Naive thymus-derived CD4-positive, alpha-beta T cell (primary cell): ENCODE measurements at regions not wholly inside any gene's neighbourhood (a gene's known extent, or its start where the extent isn't known, plus 50 kb on each side); places are given as distances from the start of the nearest gene placed in this dataset.
"Not testable (repeated sequence)": the region's sequence is repeated elsewhere in the genome, so short reads cannot be mapped to it uniquely, and the experiment has no call there.

Source experiments
- ATAC-seq: fragments of 150-1000 bp; cut with Tn5 transposase; 2 replicates; pipeline ENCODE4 v1.10.0; 2021; ENCODE audit warnings: mild to moderate bottlenecking, moderate library complexity
- CTCF ChIA-PET: fragments of 350-600 bp; sonication (Branson Sonifier 250); formaldehyde crosslinking; loops from one replicate; lab custom pipeline; 2021; ENCODE audit warnings: antibody characterized with exemption; lab: Charles Lee
- POLR2A ChIA-PET: fragments of 350-600 bp; sonication (Branson Sonifier 250); formaldehyde crosslinking; loops from one replicate; lab custom pipeline; 2021; ENCODE audit warnings: antibody characterized with exemption, inconsistent platforms; lab: Charles Lee
- DNase-seq, 9 donors: peaks; one replicate each; pipeline versions ENCODE4 v3.0.0 to v3.0.0-alpha.2; 2020 to 2022; ENCODE audit warnings: mixed read lengths in 1 of 9
- H3K27ac ChIP-seq: one replicate; pipeline ENCODE4 v1.7.0; 2013; ENCODE audit warnings: mild to moderate bottlenecking, low read depth, low read length, moderate library complexity
- H3K27me3 ChIP-seq, 2 donors: one replicate each; pipeline ENCODE4 v1.7.0; 2013; ENCODE audit warnings: low read length in 2 of 2, mild to moderate bottlenecking in 2 of 2, moderate library complexity in 2 of 2; ENCODE audit not compliant: control insufficient read depth in 2 of 2, insufficient read depth in 2 of 2
- H3K36me3 ChIP-seq, 3 experiments: 1 replicate in 2 of 3; 2 replicates in 1 of 3; pipeline ENCODE4 v1.7.0; 2013; ENCODE audit warnings: low read length in 3 of 3, mild to moderate bottlenecking in 3 of 3, moderate library complexity in 1 of 3; ENCODE audit not compliant: insufficient read depth in 3 of 3, control insufficient read depth in 2 of 3
- H3K4me1 ChIP-seq, 2 donors: one replicate each; pipeline ENCODE4 v1.7.0; 2013; ENCODE audit warnings: low read length in 2 of 2, mild to moderate bottlenecking in 2 of 2, moderate library complexity in 1 of 2; ENCODE audit not compliant: control insufficient read depth in 2 of 2, insufficient read depth in 2 of 2
- H3K4me3 ChIP-seq: 2 replicates; pipeline ENCODE4 v1.7.0; 2013; ENCODE audit warnings: mild to moderate bottlenecking, low read length
- H3K9me3 ChIP-seq, 3 experiments: 1 replicate in 2 of 3; 2 replicates in 1 of 3; pipeline ENCODE4 v1.7.0; 2013; ENCODE audit warnings: low read length in 3 of 3; ENCODE audit not compliant: control insufficient read depth in 2 of 3
- H3K27ac Mint-ChIP-seq, 9 donors: one replicate each; pipeline ENCODE4 v1.8.0; 2020 to 2022; ENCODE audit warnings: mixed read lengths in 9 of 9, mild to moderate bottlenecking in 8 of 9, moderate library complexity in 5 of 9, inconsistent platforms in 2 of 9
- H3K27me3 Mint-ChIP-seq, 5 donors: one replicate each; pipeline ENCODE4 v1.8.0; 2021 to 2022; ENCODE audit warnings: mixed read lengths in 5 of 5, mild to moderate bottlenecking in 1 of 5
- H3K36me3 Mint-ChIP-seq, 5 donors: one replicate each; pipeline ENCODE4 v1.8.0; 2020 to 2022; ENCODE audit warnings: mixed read lengths in 5 of 5, mild to moderate bottlenecking in 3 of 5, inconsistent platforms in 1 of 5
- H3K4me1 Mint-ChIP-seq, 7 donors: one replicate each; pipeline ENCODE4 v1.8.0; 2020 to 2022; ENCODE audit warnings: mixed read lengths in 7 of 7, mild to moderate bottlenecking in 3 of 7, inconsistent platforms in 1 of 7
- H3K4me3 Mint-ChIP-seq, 10 donors: one replicate each; pipeline ENCODE4 v1.8.0; 2020 to 2022; ENCODE audit warnings: mild to moderate bottlenecking in 10 of 10, mixed read lengths in 10 of 10, moderate library complexity in 6 of 10, inconsistent platforms in 2 of 10
- H3K9me3 Mint-ChIP-seq, 11 donors: one replicate each; pipeline ENCODE4 v1.8.0; 2020 to 2022; ENCODE audit warnings: mixed read lengths in 11 of 11, mild to moderate bottlenecking in 4 of 11, inconsistent platforms in 1 of 11, moderate library complexity in 1 of 11
- intact Hi-C, 2 donors: fragments of 100-400 bp; cut with micrococcal nuclease; formaldehyde crosslinking; loops; one replicate each; pipeline ENCODE4 v1.15.1; 2023

- Mint-ChIP-seq H3K36me3 (peaks cover 0 to 3% (median 0%) of the 10 kb centered on the region in 5 donors), H3K9me3 (peaks cover 0 to 10% (median 2%) of the 10 kb centered on the region in 11 donors), H3K4me3 (no peak overlapping the region), H3K4me1 (peaks cover 0 to 10% (median 8%) of the 10 kb centered on the region in 7 donors), H3K27me3 (peaks cover 23 to 29% (median 24%) of the 10 kb centered on the region in 5 donors), H3K27ac (no peak overlapping the region)
- H3K9me3 ChIP-seq: no peaks in the 10 kb centered on the region
- H3K27me3 ChIP-seq: no peaks in the 10 kb centered on the region
- H3K36me3 ChIP-seq: no peaks in the 10 kb centered on the region
- ChIA-PET CTCF (no interaction called here), POLR2A (no interaction called here)
- H3K4me3 ChIP-seq: no peak overlapping the region
- H3K4me1 ChIP-seq: no peaks in the 10 kb centered on the region
- intact Hi-C loops: no loop called here
- DNase-seq (no peak), ATAC-seq (no peak)
- no peak overlapping the region for H3K27ac ChIP-seq
Measured at GRCh38 chr15:91651251-91651650, 202.3 kb upstream of the SLCO3A1 start.

- H3K27me3 ChIP-seq: no peaks in the 10 kb centered on the region
- ATAC-seq (no peak), DNase-seq (no peak)
- H3K27ac Mint-ChIP-seq: no peak overlapping the region
- peaks cover 0 to 11% (median 9%) of the 10 kb centered on the region in 7 donors for H3K4me1 Mint-ChIP-seq
- H3K36me3 ChIP-seq: no peaks in the 10 kb centered on the region
- ChIA-PET CTCF (interaction anchor here (0.6 kb wide), 1 partner anchor 90 kb away, joined by 3 read pairs; no protein-coding TSS in a partner anchor), POLR2A (no interaction called here)
- intact Hi-C loops: no loop called here
- peaks cover 0 to 10% (median 2%) of the 10 kb centered on the region in 11 donors for H3K9me3 Mint-ChIP-seq
- H3K9me3 ChIP-seq: no peaks in the 10 kb centered on the region
- H3K27me3 Mint-ChIP-seq: peaks cover 30 to 39% (median 37%) of the 10 kb centered on the region in 5 donors
- no peaks in the 10 kb centered on the region for H3K4me1 ChIP-seq
- no peak overlapping the region for H3K27ac ChIP-seq
- H3K4me3 Mint-ChIP-seq: no peak overlapping the region
- peaks cover 0 to 3% (median 0%) of the 10 kb centered on the region in 5 donors for H3K36me3 Mint-ChIP-seq
- no peak overlapping the region for H3K4me3 ChIP-seq
Measured at GRCh38 chr15:91652610-91653207, 200.8 kb upstream of the SLCO3A1 start.

- peak; percentile 57 for ATAC-seq
- H3K4me1 ChIP-seq, H3K9me3 ChIP-seq, CTCF ChIA-PET, H3K27ac ChIP-seq, H3K4me3 ChIP-seq, H3K27me3 ChIP-seq, H3K36me3 ChIP-seq, H3K36me3 Mint-ChIP-seq, intact Hi-C loops: not testable (repeated sequence)
- Mint-ChIP-seq H3K27me3 (peaks cover 47 to 62% (median 57%) of the 10 kb centered on the region in 5 donors), H3K4me1 (peaks cover 0 to 19% (median 9%) of the 10 kb centered on the region in 7 donors), H3K4me3 (peak overlapping the region in 1 of 10 donors; percentile 49), H3K27ac (peak overlapping the region in 2 of 9 donors; percentile 24 to 53), H3K9me3 (peaks cover 0 to 10% (median 2%) of the 10 kb centered on the region in 11 donors)
- peak in 6 of 9 donors; percentile 15 to 54 (median 28) for DNase-seq
- POLR2A ChIA-PET: interaction anchor here (0.6 kb wide), 1 partner anchor 1504 kb away, joined by 4 read pairs; no protein-coding TSS in a partner anchor
Measured at GRCh38 chr15:91655563-91656290, 197.8 kb upstream of the SLCO3A1 start.

- Mint-ChIP-seq H3K27me3 (peaks cover 37 to 52% (median 50%) of the 10 kb centered on the region in 5 donors), H3K9me3 (peaks cover 0 to 8% (median 2%) of the 10 kb centered on the region in 11 donors), H3K4me3 (no peak overlapping the region), H3K36me3 (no peaks in the 10 kb centered on the region), H3K27ac (no peak overlapping the region), H3K4me1 (peaks cover 0 to 17% (median 8%) of the 10 kb centered on the region in 7 donors)
- Histone ChIP-seq H3K9me3 (no peaks in the 10 kb centered on the region), H3K36me3 (no peaks in the 10 kb centered on the region), H3K4me3 (no peak overlapping the region), H3K4me1 (peaks cover 4 to 8% of the 10 kb centered on the region in 2 donors), H3K27ac (no peak overlapping the region), H3K27me3 (no peaks in the 10 kb centered on the region)
- ChIA-PET CTCF (interaction anchor here (0.9 kb wide), 1 partner anchor 357 kb away, joined by 3 read pairs; no protein-coding TSS in a partner anchor), POLR2A (no interaction called here)
- DNase-seq (no peak), ATAC-seq (peak; percentile 36)
- intact Hi-C loops: no loop called here
Measured at GRCh38 chr15:91660174-91660649, 193.3 kb upstream of the SLCO3A1 start.

- CTCF ChIA-PET: no interaction called here
Measured at GRCh38 chr15:91664224-91664836, 189.2 kb upstream of the SLCO3A1 start.

GRCh38 chr15:91665212-91665611 is 188.3 kb upstream of the SLCO3A1 start:
- no peaks in the 10 kb centered on the region for H3K36me3 ChIP-seq
- no peak overlapping the region for H3K4me3 ChIP-seq
- intact Hi-C loops: no loop called here
- peaks cover 3 to 13% (median 10%) of the 10 kb centered on the region in 5 donors for H3K27me3 Mint-ChIP-seq
- peaks cover 0 to 1% of the 10 kb centered on the region in 2 donors for H3K4me1 ChIP-seq
- no peaks in the 10 kb centered on the region for H3K9me3 ChIP-seq
- no peak overlapping the region for H3K27ac ChIP-seq
- ATAC-seq (no peak), DNase-seq (peak in 1 of 9 donors; percentile 10)
- POLR2A ChIA-PET: no interaction called here
- CTCF ChIA-PET: no interaction called here
- H3K27me3 ChIP-seq: no peaks in the 10 kb centered on the region
- H3K4me1 Mint-ChIP-seq: peaks cover 0 to 2% (median 2%) of the 10 kb centered on the region in 7 donors
- no peaks in the 10 kb centered on the region for H3K36me3 Mint-ChIP-seq
- H3K4me3 Mint-ChIP-seq: no peak overlapping the region
- H3K27ac Mint-ChIP-seq: no peak overlapping the region
- no peaks in the 10 kb centered on the region for H3K9me3 Mint-ChIP-seq

More at GRCh38 chr15:91664224-91664836, 189.2 kb upstream of the SLCO3A1 start:
- Histone ChIP-seq H3K36me3 (no peaks in the 10 kb centered on the region), H3K4me3 (no peak overlapping the region), H3K4me1 (peaks cover 4 to 8% of the 10 kb centered on the region in 2 donors), H3K9me3 (no peaks in the 10 kb centered on the region), H3K27me3 (no peaks in the 10 kb centered on the region), H3K27ac (no peak overlapping the region)
- POLR2A ChIA-PET: no interaction called here
- Mint-ChIP-seq H3K27ac (no peak overlapping the region), H3K4me3 (no peak overlapping the region), H3K27me3 (peaks cover 6 to 18% (median 16%) of the 10 kb centered on the region in 5 donors), H3K36me3 (no peaks in the 10 kb centered on the region), H3K4me1 (peaks cover 0 to 9% (median 4%) of the 10 kb centered on the region in 7 donors), H3K9me3 (no peaks in the 10 kb centered on the region)
- intact Hi-C loops: no loop called here
- ATAC-seq (no peak), DNase-seq (no peak)
